Choroid plexus epithelial cell (primary cell): ENCODE measurements at regions not wholly inside any gene's neighbourhood (a gene's known extent, or its start where the extent isn't known, plus 50 kb on each side); places are given as distances from the start of the nearest gene placed in this dataset.

Experiments used
- DNase-seq: peaks from one replicate; pipeline ENCODE4 v3.0.0-alpha.2; 2010; ENCODE audit warnings: low read depth
- H3K4me3 ChIP-seq: 2 replicates; pipeline ENCODE4 v1.5.1; 2011; ENCODE audit warnings: low read depth, mild to moderate bottlenecking, control low read depth, low read length, moderate library complexity
- CTCF ChIP-seq: conservative IDR thresholded peaks from 2 replicates; pipeline ENCODE4 v1.5.1; 2011; ENCODE audit warnings: low read depth, mild to moderate bottlenecking, control low read depth, inconsistent platforms, low read length, moderate library complexity

- no peak overlapping the region for H3K4me3 ChIP-seq
- DNase-seq = no peak
- no peak for TF ChIP-seq CTCF
Observed at GRCh38 chr14:59117754-59118528, 70.5 kb upstream of the DAAM1 start.

GRCh38 chr14:59120921-59121320 is 67.5 kb upstream of the DAAM1 start:
- no peak for DNase-seq
- no peak for TF ChIP-seq CTCF
- no peak overlapping the region for H3K4me3 ChIP-seq

GRCh38 chr14:59123531-59123930 is 64.9 kb upstream of the DAAM1 start:
- no peak for TF ChIP-seq CTCF
- DNase-seq = no peak
- H3K4me3 ChIP-seq = no peak overlapping the region

GRCh38 chr14:59123975-59124374 is 64.5 kb upstream of the DAAM1 start:
- peak; percentile 55 for TF ChIP-seq CTCF
- peak; percentile 61 for DNase-seq
- H3K4me3 ChIP-seq = no peak overlapping the region

- H3K4me3 ChIP-seq = no peak overlapping the region
- TF ChIP-seq CTCF = no peak
- no peak for DNase-seq
Observed at GRCh38 chr14:59125156-59125555, 63.3 kb upstream of the DAAM1 start.

DNA sequence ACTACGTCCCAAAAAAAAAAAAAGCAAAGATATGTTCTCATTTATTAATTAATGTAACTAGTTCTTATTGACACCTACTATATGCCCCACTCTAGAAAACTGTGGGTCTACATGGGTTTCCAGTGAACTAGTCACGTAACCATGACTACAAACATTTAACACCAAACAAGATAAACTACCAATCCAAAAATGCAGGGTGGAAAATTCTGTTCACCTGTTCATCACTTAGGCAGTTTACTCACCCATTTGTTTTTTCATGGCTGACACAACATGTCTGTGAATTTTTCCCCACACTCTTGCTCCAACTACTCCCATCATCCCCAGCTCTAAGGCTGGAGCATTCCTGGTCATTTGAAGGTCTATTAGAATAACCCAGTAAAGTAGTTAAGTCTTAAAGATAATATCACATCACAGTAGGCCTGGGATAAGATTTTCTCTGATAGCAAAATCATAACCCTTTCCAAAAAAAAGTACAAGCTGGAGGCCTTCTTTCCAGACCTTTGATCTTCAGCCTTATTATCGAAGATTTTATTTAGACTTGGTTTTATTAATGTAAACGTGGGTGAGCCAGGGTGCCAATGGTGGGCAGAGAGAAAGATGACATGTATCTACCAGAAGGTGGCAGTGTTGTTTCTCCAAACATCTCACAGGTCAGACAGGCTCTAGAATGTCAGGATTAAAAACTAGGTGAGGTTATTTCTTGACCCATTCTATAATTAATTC is 61.6 kb upstream of the DAAM1 start:
- TF ChIP-seq CTCF = peak; percentile 79
- H3K4me3 ChIP-seq = no peak overlapping the region
- DNase-seq = peak; percentile 73

GRCh38 chr14:59127437-59127732 is 61.1 kb upstream of the DAAM1 start:
- H3K4me3 ChIP-seq = no peak overlapping the region
- no peak for TF ChIP-seq CTCF
- no peak for DNase-seq
